Stimulated activated naive CD4-positive, alpha-beta T cell treated with Interleukin-2 at 50 U/mL for 16 hours (primary cell): ENCODE measurements at regions not wholly inside any gene's neighbourhood (a gene's known extent, or its start where the extent isn't known, plus 50 kb on each side); places are given as distances from the start of the nearest gene placed in this dataset.

Experiments used
- DNase-seq: peaks from one replicate; lab custom pipeline; 2025; lab: John Stamatoyannopoulos, UW

DNA sequence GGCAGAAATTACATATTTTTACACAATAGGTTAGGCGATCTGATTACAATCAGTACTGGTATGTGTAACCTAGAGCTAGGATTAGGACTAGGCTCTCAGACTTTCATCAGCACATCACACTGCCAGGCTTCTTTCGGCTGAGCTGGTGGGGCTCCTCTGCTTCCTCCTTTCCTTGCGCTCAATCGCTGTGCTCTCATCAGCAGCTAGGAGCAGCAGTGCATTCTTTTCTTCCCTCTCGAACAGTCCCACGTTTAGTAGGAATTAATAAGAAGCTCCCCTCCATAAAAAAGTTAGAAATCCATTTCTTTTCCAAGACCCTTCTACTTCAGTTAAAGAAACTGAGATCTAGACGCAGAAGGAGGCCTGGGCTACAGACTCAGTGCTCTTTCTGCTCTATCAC is 350.4 kb downstream of the SPRY1 start:
- no peak for DNase-seq

DNA sequence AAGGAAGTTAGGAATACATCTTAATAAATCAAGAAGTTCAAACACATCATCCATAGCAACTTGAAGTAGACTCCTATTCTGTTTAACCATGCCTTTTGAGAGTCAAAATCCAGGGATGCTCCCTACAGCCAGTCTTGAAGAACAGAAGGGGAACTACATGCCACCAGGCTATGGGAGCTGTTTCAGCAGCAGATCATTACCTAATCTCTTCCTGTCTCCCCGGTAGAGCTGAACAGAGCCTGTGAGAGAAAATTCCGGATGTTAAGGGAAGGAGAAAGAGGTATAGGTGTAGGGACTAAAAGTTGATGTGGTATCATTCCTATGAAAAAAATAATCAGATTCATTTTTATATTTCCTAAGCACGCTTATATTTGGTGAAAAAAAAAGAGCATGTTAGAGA is 352.2 kb downstream of the SPRY1 start:
- no peak for DNase-seq

DNA sequence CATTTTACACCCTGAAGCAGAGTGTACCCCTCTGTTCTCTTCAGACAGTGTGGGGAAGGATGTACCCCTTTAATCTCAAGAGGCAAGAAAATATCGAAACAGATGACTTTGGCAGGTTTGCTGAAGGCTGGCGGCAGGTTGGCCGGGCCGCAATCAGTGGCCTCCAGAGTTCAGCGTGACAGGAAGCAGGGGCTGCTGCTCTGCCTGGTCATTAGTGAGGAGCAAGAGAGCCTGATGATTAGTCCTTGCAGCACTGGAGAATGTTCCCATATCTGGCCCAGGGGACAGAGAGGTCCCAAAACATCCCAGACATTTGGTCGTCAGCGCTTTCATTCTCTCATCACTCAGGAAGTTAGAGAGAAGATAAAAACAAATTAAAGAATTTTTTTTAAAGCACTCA is 352.8 kb downstream of the SPRY1 start:
- no peak for DNase-seq

DNA sequence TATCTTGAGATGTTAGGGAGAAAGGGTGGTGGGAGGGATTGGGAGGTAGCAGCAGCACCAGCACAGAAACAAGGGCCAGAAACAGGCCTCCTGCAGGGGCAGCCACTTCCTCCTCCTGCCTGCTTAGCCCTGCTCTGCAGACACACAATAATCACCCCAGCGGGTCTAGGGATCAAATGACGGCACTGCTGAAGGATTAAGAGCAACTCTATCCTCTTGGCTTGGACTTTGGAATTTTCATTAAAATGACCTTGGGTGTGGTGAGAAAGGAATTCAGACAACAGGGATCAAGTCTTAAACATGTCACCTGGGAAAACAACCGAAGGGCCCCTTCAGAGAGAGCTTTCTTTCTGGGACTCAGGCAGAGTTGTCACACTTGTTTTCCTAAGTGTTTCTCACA is 353.4 kb downstream of the SPRY1 start:
- DNase-seq = no peak

DNA sequence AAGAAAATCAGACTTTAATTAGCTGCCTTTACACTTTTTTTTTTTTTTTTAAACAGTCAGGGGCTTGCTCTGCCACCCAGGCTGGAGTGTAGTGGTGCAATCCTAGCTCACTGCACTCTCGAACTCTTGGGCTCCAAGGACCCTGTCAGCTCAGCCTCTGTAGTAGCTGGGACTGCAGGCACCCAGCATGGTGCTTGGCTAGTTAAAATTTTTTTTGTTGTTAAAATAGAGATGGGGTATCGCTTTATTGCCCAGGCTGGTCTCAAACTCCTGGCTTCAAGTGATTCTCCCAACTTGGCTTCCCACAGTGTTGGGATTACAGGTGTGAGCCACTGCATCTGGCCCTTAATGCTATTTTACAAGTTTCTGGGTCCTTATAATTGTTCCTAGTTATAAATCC is 359.1 kb downstream of the SPRY1 start:
- no peak for DNase-seq

DNA sequence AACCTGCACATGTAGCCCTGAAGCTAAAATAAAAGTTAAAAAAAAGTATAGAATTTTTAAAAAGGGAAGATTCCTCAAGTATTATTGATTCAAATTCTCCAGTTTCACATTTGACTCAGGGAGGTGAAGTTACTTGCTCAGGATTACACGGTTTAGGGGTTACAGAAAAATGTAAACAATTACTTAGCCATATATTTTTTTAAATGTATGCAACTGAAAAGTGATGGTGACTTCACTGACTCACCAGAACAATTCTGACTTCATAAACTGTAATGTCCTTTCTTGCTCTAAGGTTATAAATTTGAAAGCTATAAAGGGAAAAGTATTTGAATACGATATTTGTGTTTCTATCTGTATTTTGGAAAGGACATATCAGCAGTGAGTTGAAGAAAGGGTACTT is 371.2 kb downstream of the SPRY1 start:
- DNase-seq = no peak

DNA sequence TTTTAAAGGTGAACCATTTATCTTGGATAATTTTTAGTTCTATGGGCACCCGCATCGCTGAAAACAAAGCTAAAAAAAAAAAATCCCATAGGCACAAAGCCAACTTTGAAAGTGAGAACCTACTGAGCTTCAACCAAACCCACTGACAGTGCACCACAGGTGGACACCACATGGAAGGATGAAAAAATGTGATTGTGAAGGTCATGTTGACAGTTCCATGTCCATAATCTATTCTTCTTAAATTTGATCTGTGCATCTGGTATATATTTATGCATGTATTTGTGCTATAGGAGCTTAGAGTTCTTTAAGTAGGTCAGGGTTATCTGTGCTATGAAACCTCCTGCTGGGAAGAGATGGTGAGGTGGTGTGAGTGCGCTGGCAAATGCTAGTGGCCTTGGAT is 374.3 kb downstream of the SPRY1 start:
- DNase-seq = no peak

DNA sequence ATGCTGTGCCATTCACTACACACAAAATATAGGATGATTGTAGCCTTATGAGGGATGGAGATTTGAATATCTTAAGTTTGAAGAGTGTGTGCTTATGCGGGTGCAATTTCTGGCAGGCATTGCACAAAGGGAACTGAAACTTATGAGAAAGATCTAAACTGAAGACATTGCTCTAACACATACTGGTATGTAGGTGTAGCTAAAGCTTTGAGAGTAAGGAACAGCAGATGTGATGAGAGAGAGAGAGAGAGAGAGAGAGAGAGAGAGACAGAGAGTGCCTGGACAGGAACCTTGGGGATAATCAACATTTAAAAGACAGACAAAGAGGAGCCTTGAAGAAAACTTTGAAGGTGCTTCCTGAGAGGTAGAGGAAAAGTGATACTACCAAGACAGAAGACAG is 379.7 kb downstream of the SPRY1 start:
- no peak for DNase-seq

DNA sequence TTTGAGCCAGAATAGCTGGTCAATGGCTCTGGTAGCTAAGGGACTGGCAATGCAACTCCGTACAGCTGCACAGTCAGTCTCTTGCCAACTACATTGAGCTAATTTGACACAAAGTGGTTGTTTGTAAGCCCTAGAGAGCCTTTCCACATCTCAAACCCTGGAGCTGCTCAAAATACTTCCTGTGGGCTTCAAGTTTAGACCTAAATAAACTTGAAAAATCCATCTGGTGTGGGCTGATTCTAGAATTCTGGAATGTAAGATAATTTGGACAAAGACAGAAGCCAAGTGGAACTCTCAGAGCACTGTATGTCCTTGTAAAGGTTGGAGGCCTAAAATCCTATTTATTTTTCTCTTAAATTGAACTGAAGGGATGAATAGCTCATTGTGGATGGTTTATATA is 380.8 kb downstream of the SPRY1 start:
- DNase-seq = no peak

DNA sequence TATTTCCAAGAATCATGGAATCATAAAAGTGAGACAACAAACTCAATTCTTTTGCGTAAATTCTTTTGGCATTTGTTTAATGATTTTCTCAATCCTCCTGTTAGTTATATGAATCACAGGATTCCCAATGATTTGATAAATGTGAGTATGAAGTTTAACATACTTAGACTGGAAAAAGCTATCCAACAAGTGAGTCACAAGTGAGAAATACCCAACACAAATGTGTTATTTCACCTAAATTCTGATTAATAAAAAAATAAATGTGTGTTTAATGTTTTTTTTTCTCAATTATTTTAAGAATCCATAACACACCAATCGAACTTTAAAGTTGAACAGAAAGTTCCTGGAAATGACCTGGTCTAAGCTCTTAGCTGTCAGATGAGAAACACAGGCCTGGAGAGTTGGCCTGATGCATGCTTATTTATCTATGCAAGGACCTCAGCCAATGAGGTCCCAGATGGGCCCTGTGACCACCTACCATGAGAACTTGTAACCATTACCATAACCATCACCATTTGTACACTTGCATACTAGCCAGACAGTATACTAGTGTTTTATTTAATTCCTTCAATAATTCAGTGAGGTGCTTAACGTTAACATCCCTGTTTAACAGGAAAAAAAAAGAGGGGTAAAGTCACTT is 386.7 kb downstream of the SPRY1 start:
- DNase-seq = no peak

DNA sequence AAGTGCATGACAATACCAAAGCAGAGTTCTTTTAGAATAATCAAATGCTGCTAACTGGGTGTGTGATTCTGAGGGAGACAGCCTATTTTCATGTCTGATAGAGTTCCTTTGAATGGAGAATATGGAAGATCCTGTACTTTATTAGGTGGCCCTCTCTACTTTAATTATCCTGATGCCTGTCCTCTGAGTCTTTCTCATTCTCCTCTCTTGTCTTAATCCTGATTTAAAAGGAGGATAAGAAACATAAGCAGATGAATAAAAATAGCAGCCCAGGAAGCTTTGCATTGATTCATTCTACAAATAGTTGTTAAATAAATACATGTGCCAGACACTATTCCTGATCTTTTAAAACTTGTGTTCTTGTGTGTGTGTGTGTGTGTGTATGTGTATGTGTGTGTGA is 387.3 kb downstream of the SPRY1 start:
- no peak for DNase-seq

DNA sequence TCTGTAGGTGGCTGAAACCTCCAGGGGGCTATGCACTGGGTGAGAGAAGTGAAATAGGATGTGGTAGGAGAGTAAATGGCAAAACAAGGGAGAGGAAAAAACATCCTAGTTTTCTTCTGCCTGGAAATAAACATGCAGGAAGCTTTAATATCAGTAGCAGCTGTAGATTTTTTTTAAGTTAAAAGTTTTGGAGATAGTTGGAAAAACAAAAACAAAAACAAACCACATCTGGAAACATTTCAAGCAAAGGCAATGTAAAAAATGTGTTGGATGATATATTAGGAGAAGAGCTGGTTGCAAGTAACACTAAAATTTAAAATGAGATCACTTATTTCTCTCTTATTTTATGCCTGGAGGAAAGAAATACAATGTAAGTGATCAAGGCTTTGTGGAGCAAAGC is 388.0 kb downstream of the SPRY1 start:
- DNase-seq = no peak

DNA sequence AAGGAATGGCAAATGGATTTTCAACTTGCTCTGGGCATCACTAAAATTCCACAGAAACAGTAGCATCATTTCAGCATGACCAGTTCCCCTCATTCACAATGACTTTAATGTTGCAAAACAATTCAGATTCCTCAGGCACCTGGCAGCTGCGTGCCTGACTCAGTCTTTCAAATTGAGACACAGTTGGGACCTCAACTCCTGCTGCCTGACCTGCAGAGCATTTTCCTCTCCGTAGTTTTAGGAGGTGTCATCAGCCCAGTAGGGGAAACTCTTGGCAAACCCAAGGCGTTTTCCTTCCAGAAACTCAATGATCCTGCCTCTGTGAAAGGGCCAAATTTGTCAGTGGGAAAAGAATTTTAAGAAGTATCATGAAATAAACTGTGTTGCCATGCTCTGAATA is 388.9 kb downstream of the SPRY1 start:
- DNase-seq = no peak

DNA sequence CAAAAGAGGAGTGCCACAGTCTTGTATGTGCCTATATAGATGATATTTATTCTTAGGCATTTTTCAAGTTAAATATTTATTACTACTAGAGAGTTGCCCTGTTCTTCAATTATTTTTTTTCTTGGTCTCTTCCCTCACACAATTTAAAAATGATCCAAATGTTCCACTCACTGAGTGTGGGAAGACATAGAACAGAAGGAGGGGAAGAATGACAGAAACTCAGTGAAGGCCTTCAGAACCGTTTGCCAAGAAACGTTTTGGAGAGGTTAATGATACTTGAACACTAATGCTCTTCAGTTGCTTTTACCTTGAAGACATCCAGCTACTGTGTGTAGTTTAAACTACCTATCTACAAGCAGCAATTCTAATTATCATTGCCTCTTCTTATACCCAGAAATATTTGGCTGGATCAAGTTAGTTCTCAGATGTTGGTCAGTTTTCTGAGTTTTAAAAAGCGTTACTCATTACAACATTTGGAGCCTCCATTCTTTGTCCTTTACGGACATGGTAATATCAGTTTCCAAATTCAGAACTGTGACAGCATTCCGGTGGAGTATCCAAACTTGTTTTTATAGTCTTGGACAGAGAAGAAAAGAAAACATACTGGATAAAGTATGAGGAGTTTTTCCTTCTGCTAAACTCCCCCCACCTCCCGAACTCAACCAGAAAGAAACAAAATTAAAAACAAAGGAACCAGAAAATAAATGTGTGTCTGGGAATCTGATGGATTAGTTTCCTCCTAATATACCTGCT is 389.7 kb downstream of the SPRY1 start:
- no peak for DNase-seq

DNA sequence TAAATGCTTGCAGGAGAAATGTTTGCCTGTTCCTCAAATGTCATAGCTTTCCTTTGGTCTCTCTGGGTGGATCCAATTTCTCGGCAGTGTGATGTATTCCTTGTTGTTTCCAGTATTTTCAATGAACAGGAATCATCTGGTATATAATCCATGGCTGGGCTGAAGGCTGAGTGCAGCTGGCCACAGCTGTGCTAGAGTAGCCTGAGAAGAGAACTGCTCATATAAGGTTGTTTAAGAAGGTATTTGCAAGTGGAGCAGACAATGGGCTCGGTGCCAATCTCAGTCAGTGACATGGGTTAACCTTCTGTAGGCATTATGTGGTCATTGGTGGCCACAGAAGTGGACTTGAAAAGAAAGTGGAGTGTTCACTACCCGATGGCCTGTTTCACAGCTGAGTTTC is 390.3 kb downstream of the SPRY1 start:
- no peak for DNase-seq

DNA sequence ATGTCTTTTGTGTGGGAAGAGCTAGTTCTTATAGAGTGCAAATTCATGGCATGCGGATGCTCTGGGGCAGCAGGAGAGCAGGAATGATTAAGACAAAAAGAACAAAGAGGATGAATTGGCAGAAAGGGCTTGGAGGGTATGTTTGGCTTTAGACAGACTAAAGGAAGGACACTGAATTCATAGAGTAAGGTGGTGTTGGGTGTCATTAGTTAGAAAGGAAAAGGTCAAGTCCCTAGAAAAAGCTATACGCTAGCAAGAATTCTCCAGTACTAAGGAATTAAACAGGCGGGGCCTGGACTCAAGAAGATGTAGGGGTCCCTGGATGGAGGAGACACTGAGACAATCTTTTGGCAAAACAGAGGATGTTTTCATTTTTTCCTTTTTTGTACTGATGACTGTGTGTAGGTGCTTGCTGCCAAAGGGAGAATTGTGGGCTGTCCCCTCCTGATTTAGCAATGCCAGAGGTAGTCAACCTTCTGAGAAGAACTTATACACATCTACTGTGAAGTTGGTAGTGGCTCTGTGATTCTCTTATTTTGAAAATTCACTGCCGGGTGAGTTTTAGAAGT is 391.0 kb downstream of the SPRY1 start:
- DNase-seq = no peak

DNA sequence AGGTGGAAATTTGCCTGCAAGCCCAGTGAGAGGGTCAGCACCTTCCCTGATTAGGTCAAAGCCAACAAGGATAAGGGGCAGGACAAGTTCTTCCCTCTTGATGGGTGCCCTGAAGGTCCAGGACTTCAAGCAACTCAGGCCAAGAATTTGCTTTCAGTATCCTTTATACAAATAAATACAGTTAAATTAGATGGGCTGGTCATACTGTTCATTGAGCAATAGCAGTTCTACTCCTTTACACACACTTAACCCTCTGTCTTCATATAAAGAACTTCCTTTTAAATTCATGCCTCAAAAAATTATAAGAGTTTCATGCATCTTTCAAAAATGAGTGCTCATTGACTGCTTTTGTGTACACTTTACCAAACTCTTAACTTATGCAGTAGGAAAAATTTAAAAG is 392.0 kb downstream of the SPRY1 start:
- DNase-seq = no peak

DNA sequence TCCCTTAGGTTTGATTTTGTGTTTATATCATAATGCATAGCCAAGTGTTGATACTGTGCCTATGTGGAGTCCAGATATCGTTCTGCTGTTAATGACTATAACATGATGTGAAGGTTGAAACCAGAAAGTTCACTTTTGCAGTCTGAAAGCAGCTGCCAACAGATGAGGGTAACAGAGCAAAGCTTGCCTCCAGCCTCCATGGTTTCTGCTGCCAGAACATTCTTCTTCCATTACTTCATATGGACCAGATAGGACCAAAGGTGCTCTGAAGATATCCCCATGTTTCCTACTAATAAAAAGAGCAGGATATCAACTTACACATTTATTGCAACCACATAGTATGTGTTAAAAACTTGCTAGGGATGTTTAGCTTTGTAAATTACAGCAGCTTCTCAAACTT is 394.1 kb downstream of the SPRY1 start:
- DNase-seq = no peak

DNA sequence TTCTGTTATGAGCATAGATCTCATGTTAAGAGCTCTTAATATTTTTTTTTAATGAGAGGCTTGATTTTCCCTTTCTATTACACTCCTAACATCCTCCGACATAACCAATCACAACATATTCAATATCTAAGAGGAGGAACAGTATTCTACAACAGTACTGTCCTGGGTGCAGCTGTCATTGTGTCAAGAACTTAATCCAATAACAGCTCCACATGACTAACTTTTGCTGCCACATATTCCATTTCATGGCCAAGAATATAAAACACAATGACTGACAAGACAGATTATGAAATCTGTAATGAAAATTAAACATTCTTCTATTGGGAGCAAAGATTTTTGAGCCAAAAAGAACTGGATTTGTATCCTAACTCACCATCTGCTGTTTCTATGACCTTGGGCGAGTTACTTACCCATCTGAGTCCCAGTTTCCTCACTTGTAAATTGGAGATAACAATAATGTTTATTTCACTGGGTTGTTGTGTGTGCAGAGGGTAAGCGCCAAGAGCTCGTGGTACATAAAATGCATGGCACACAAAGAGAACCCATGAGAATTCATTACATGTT is 405.6 kb downstream of the SPRY1 start:
- DNase-seq = no peak

DNA sequence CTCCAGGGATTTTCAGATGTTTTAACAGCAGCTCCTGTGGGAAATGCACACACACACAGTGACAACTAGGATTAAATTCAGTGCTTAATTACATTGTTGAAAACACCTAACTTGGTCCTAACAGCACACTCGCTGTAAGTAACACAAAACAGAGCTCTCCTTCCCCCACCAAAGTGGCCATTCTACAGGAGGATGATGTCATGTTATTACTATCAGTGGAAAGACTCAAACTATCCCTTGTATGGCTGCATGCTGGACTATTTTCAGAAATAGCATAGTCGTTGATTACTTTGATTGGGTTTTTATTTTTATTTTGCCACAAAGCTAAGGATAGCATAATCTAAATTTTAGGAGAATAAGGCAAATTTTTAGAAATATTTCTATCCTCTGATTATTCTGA is 406.3 kb downstream of the SPRY1 start:
- no peak for DNase-seq

DNA sequence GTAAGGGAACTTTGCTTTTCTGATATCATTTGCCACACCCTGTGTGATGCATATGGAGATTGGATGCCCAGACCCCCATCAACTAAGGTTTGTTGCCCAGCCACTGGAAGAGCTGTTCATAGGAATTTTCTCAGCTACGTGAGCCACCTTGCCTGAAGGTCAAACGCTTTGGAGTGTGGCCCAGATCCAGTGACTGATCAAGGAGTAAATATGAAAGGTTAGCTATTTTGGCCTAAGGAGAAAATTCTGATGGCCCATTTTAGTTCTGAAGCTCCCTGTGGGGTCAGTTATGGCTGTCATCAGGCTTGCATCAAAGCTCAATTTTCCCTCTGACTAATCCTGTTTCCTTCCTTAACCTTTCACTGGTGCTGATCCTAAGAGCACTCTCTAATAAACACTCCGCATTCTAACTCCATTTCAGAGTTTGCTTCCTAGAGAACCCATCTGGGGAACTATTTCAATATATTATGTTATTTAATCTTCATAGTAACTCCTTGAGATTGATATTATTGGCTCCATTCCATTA is 407.7 kb downstream of the SPRY1 start:
- DNase-seq = no peak

DNA sequence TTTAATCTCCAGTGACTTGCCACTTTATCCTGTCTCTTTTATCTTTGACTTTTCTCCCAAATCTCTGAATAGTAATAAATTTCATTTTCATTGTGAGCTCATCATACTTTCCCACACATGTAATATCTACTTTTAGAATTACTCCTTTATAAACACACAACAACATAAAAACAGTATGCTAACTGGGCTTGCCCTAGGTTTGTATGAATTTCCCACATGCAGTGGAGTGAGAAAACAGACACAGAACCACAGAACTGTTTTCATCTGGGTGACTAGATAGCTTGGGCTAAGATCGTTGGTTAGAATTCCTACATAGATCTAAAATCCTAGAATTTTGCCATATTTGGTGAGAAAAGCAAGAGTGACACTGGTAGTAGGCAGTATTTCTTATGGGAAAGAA is 409.5 kb downstream of the SPRY1 start:
- DNase-seq = no peak

DNA sequence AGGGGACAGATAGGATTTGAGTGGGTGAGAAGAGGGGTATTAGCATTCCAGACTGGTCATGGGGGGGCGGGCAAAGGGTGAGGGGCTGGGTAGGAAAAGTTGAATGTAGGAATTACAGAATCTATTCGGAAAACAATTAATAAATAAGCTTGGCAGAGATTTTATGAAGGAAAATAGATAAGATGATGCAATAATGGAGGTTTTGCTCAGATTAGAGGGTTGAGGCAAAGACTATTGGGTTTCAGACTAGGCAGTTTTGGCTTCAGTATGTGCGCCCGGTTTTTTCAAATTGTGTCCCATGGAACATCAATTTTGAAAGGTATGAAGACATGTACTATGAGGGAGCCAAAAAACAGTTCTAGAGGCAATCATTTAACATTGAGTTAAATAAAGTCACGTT is 410.6 kb downstream of the SPRY1 start:
- no peak for DNase-seq
